Calu3 (cell line): ENCODE measurements at regions not wholly inside any gene's neighbourhood (a gene's known extent, or its start where the extent isn't known, plus 50 kb on each side); places are given as distances from the start of the nearest gene placed in this dataset.

Experiments
- BruUV-seq: library from RNA; stranded (reverse); fragments of 400-500 nt; replicated peaks from 2 replicates; lab custom pipeline; 2021; lab: Mats Ljungman, UMichigan
- CTCF ChIA-PET: fragments of 300-600 bp; sonication (Branson Sonifier 250); formaldehyde crosslinking; loops from one replicate; lab custom pipeline; 2022; ENCODE audit warnings: antibody characterized with exemption; lab: Charles Lee
- DNase-seq: peaks from one replicate; pipeline ENCODE4 v3.0.0; 2022
- H3K27ac Mint-ChIP-seq: one replicate; pipeline ENCODE4 v1.8.0; 2022; ENCODE audit warnings: mixed read lengths; ENCODE audit not compliant: unreplicated experiment
- H3K27me3 Mint-ChIP-seq: one replicate; pipeline ENCODE4 v1.8.0; 2022; ENCODE audit warnings: mixed read lengths; ENCODE audit not compliant: unreplicated experiment
- H3K36me3 Mint-ChIP-seq: one replicate; pipeline ENCODE4 v1.8.0; 2022; ENCODE audit warnings: mild to moderate bottlenecking, moderate library complexity, mixed read lengths; ENCODE audit not compliant: insufficient read depth, unreplicated experiment
- H3K4me1 Mint-ChIP-seq: one replicate; pipeline ENCODE4 v1.8.0; 2022; ENCODE audit warnings: mild to moderate bottlenecking, low read depth, mixed read lengths; ENCODE audit not compliant: unreplicated experiment
- H3K4me3 Mint-ChIP-seq: one replicate; pipeline ENCODE4 v1.8.0; 2022; ENCODE audit warnings: mild to moderate bottlenecking, low read depth, moderate library complexity, mixed read lengths; ENCODE audit not compliant: unreplicated experiment
- H3K9me3 Mint-ChIP-seq: one replicate; pipeline ENCODE4 v1.8.0; 2022; ENCODE audit warnings: low read depth, mixed read lengths; ENCODE audit not compliant: unreplicated experiment
- intact Hi-C: fragments of 100-400 bp; cut with micrococcal nuclease; formaldehyde crosslinking; loops from one replicate; pipeline ENCODE4 v1.10.0; 2022; ENCODE audit not compliant: unreplicated experiment
- TF ChIP-seq, protein P1 (sequence below): fragments of 200-600 bp; IDR thresholded peaks from one replicate; pipeline ENCODE4 v1.8.0; 2022; ENCODE audit warnings: antibody characterized with exemption; ENCODE audit not compliant: unreplicated experiment

DNA sequence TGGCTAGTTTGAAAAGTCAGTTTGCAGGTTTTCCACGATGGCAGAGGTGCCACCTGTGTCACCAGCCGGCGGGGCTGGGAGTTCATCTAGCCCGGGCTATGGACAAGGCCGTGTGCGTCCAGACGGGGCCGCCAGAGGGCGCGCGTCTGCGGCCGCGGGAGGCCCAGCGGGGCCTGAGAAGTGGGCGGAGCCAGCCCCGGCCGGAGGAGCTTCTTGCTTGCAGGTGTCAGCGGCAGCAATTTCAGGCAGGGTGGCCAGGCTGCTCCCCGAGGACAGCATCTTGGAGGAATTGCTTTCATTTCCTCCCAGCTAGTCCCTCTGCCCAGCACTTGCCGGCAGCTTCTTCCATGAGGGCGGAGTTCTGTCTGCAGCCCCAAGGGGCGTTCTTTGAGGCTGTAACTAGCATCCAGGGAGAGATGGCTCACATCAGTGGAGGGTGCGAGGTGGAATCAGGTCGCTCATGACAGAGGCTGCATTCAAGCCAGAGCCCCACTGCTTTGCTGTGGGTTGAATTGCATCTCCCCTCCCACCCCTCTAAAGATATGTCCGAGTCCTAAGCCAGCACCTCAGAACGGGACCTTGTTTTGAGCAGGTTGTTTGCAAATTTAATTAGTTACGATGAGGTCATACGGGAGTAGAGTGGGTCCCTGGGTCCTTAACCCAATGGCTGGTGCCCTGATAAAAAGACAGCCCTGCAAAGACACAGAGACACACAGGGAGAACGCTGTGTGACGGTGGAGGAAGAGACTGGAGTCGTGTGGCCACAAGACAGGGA is 85.9 kb upstream of the MKI67 start:
- peak; percentile 86 for DNase-seq
- Mint-ChIP-seq H3K4me3 (peak overlapping the region; percentile 50), H3K4me1 (no peaks in the 10 kb centered on the region), H3K36me3 (no peaks in the 10 kb centered on the region), H3K27me3 (peaks cover 70% of the 10 kb centered on the region), H3K27ac (no peak overlapping the region), H3K9me3 (no peaks in the 10 kb centered on the region)
- TF ChIP-seq, protein P1, sequence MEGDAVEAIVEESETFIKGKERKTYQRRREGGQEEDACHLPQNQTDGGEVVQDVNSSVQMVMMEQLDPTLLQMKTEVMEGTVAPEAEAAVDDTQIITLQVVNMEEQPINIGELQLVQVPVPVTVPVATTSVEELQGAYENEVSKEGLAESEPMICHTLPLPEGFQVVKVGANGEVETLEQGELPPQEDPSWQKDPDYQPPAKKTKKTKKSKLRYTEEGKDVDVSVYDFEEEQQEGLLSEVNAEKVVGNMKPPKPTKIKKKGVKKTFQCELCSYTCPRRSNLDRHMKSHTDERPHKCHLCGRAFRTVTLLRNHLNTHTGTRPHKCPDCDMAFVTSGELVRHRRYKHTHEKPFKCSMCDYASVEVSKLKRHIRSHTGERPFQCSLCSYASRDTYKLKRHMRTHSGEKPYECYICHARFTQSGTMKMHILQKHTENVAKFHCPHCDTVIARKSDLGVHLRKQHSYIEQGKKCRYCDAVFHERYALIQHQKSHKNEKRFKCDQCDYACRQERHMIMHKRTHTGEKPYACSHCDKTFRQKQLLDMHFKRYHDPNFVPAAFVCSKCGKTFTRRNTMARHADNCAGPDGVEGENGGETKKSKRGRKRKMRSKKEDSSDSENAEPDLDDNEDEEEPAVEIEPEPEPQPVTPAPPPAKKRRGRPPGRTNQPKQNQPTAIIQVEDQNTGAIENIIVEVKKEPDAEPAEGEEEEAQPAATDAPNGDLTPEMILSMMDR = peak; percentile 73
- BruUV-seq = no TSS peak
- intact Hi-C loops = no loop called here
- CTCF ChIA-PET = interaction anchor here (0.6 to 1.2 kb wide), 2 partner anchors 33 to 134 kb away, joined by 3 read pairs; no protein-coding TSS in a partner anchor

DNA sequence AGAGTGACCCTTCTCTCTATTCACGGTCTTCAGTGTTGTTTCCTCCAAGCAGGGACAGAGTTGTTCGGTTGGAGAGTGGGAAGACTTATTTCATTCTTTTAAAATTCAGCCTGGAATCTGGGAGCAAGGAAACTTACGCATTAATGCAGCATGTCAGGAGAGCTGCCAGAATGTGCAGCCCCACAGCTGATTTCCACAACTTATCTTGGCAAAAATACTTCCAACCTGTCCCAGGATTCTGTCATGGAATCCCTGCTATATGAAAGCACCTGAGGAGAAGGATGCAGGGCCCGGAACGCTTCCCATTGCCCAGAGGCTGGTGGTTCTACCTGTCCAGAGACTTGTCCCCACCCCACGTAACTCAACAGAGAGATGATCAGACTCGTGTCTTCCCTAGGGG is 86.9 kb upstream of the MKI67 start:
- H3K27ac Mint-ChIP-seq = no peak overlapping the region
- no peaks in the 10 kb centered on the region for H3K36me3 Mint-ChIP-seq
- TF ChIP-seq, protein P1 = no peak
- no peaks in the 10 kb centered on the region for H3K9me3 Mint-ChIP-seq
- no peaks in the 10 kb centered on the region for H3K4me1 Mint-ChIP-seq
- CTCF ChIA-PET = no interaction called here
- no peak for DNase-seq
- H3K27me3 Mint-ChIP-seq = peaks cover 70% of the 10 kb centered on the region
- intact Hi-C loops = no loop called here
- no peak overlapping the region for H3K4me3 Mint-ChIP-seq
- no TSS peak for BruUV-seq

DNA sequence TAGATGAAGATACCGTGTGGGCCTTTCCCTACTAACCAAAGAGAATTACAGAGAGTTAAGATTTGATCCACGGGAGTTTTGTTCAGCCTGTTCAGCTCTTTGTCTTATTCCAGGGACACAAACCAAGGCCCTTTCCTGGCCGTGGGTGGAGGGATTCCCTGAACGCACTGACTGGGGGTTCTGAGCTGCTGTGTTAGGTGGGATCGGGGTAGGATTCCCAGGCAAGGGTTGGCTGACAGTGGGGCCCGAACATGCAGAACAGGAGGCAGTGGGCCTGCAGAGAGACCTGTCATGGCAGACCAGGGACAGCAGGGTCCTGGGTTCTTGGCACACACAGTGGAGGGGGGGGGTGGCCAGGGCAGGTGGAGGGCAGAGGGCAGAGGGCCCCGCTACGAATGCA is 89.5 kb upstream of the MKI67 start:
- H3K36me3 Mint-ChIP-seq = no peaks in the 10 kb centered on the region
- H3K27ac Mint-ChIP-seq = no peak overlapping the region
- H3K4me1 Mint-ChIP-seq = no peaks in the 10 kb centered on the region
- intact Hi-C loops = no loop called here
- CTCF ChIA-PET = no interaction called here
- no peak overlapping the region for H3K4me3 Mint-ChIP-seq
- peaks cover 71% of the 10 kb centered on the region for H3K27me3 Mint-ChIP-seq
- BruUV-seq = no TSS peak
- no peaks in the 10 kb centered on the region for H3K9me3 Mint-ChIP-seq
- DNase-seq = no peak
- TF ChIP-seq, protein P1 = no peak

DNA sequence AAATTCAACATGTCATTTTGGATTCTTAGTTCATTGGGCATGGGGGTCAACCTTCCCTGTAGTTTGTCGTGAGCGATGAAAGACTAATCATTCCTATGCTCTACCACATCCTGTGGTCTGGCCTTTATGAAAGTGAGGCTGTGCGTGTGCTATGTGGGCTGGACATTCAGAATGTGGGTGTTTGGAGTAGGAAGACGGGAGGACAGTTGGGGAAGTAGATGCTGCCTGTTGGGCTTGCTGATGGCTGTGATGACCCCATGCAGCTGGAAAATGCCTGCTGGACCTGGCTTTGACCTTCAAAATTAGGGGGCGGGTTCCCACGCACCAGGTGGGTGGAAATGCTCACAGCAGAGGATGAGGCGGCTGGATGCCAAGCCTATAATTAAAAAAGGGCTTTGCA is 90.9 kb upstream of the MKI67 start:
- Mint-ChIP-seq H3K36me3 (no peaks in the 10 kb centered on the region), H3K27me3 (peaks cover 67% of the 10 kb centered on the region)
- CTCF ChIA-PET = no interaction called here

More for the DNA sequence above, 90.9 kb upstream of the MKI67 start:
- TF ChIP-seq, protein P1 = no peak
- Mint-ChIP-seq H3K4me3 (no peak overlapping the region), H3K9me3 (no peaks in the 10 kb centered on the region), H3K27ac (no peak overlapping the region), H3K4me1 (no peaks in the 10 kb centered on the region)
- no peak for DNase-seq
- no TSS peak for BruUV-seq
- intact Hi-C loops = no loop called here
